A673 (cell line): ENCODE measurements at regions not wholly inside any gene's neighbourhood (a gene's known extent, or its start where the extent isn't known, plus 50 kb on each side); places are given as distances from the start of the nearest gene placed in this dataset.

Experiments
- BruUV-seq: library from RNA; stranded (reverse); fragments of 400-500 nt; replicated peaks from 2 replicates; lab custom pipeline; 2021; lab: Mats Ljungman, UMichigan
- CTCF ChIA-PET: fragments of 300-600 bp; sonication (Branson Sonifier 250); formaldehyde crosslinking; loops from one replicate; lab custom pipeline; 2022; ENCODE audit warnings: antibody characterized with exemption; lab: Charles Lee
- POLR2A ChIA-PET: fragments of 300-600 bp; sonication (Branson Sonifier 250); formaldehyde crosslinking; loops from one replicate; lab custom pipeline; 2022; ENCODE audit warnings: antibody characterized with exemption; ENCODE audit not compliant: low non-redundant PET; lab: Charles Lee
- DNase-seq: peaks from one replicate; pipeline ENCODE4 v3.0.0-alpha.2; 2015; ENCODE audit warnings: low spot score
- H3K27ac ChIP-seq: fragments of 200-600 bp; sonication (generic); 2 replicates; pipeline ENCODE4 v1.5.1; 2016; ENCODE audit warnings: mixed run types, low read depth, mild to moderate bottlenecking, mixed read lengths, antibody characterized with exemption, low read length; ENCODE audit not compliant: poor library complexity, severe bottlenecking
- H3K27me3 ChIP-seq: fragments of 200-600 bp; sonication (generic); replicated peaks from 2 replicates; pipeline ENCODE4 v1.6.1; 2017; ENCODE audit warnings: mixed run types, low read depth, mild to moderate bottlenecking, mixed read lengths, antibody characterized with exemption, low read length; ENCODE audit not compliant: insufficient read depth, poor library complexity
- H3K36me3 ChIP-seq: fragments of 200-600 bp; sonication (generic); 2 replicates; pipeline ENCODE4 v1.6.1; 2016; ENCODE audit warnings: mixed run types, mild to moderate bottlenecking, mixed read lengths, antibody characterized with exemption, low read length; ENCODE audit not compliant: insufficient read depth, poor library complexity, severe bottlenecking
- H3K4me1 ChIP-seq: fragments of 200-600 bp; sonication (generic); 2 replicates; pipeline ENCODE4 v1.6.1; 2017; ENCODE audit warnings: mixed run types, mild to moderate bottlenecking, mixed read lengths, antibody characterized with exemption, low read length; ENCODE audit not compliant: insufficient read depth, poor library complexity, severe bottlenecking
- H3K4me3 ChIP-seq: fragments of 200-600 bp; sonication (generic); 2 replicates; pipeline ENCODE4 v1.5.1; 2016; ENCODE audit warnings: low read depth, mixed run types, mild to moderate bottlenecking, mixed read lengths, low read length; ENCODE audit not compliant: poor library complexity, severe bottlenecking
- H3K9me3 ChIP-seq: fragments of 200-600 bp; sonication (generic); 2 replicates; pipeline ENCODE4 v1.6.1; 2016; ENCODE audit warnings: mixed run types, low read depth, mild to moderate bottlenecking, mixed read lengths, antibody characterized with exemption, low read length; ENCODE audit not compliant: poor library complexity, severe bottlenecking
- EZH2 ChIP-seq: fragments of 200-600 bp; sonication (generic); IDR thresholded peaks from 2 replicates; pipeline ENCODE4 v1.6.1; 2017; ENCODE audit warnings: borderline replicate concordance, low read depth, mild to moderate bottlenecking, mixed read lengths, antibody characterized with exemption, low read length; ENCODE audit not compliant: poor library complexity, severe bottlenecking
- intact Hi-C: fragments of 100-400 bp; cut with micrococcal nuclease; formaldehyde crosslinking; loops from one replicate; pipeline ENCODE4 v1.10.0; 2022; ENCODE audit not compliant: unreplicated experiment
- TF ChIP-seq, protein P1 (sequence below): fragments of 300-800, 200-600 bp; sonication (generic); conservative IDR thresholded peaks from 2 replicates; pipeline ENCODE4 v1.5.1; 2017; ENCODE audit warnings: low read depth, mild to moderate bottlenecking, antibody characterized with exemption, low read length, moderate library complexity, mixed read lengths

GRCh38 chr2:10498525-10499274 lies 50.6 kb upstream of the ODC1 start:
- Histone ChIP-seq H3K4me3 (no peak overlapping the region), H3K9me3 (no peaks in the 10 kb centered on the region), H3K27ac (no peak overlapping the region), H3K4me1 (peaks cover 3% of the 10 kb centered on the region), H3K36me3 (no peaks in the 10 kb centered on the region), H3K27me3 (no peaks in the 10 kb centered on the region)
- no peak for DNase-seq
- BruUV-seq: no TSS peak
- ChIA-PET CTCF (interaction anchor here (0.6 kb wide), 1 partner anchor 179 kb away, joined by 4 read pairs; no protein-coding TSS in a partner anchor), POLR2A (no interaction called here)
- no peak for TF ChIP-seq EZH2
- TF ChIP-seq, protein P1, sequence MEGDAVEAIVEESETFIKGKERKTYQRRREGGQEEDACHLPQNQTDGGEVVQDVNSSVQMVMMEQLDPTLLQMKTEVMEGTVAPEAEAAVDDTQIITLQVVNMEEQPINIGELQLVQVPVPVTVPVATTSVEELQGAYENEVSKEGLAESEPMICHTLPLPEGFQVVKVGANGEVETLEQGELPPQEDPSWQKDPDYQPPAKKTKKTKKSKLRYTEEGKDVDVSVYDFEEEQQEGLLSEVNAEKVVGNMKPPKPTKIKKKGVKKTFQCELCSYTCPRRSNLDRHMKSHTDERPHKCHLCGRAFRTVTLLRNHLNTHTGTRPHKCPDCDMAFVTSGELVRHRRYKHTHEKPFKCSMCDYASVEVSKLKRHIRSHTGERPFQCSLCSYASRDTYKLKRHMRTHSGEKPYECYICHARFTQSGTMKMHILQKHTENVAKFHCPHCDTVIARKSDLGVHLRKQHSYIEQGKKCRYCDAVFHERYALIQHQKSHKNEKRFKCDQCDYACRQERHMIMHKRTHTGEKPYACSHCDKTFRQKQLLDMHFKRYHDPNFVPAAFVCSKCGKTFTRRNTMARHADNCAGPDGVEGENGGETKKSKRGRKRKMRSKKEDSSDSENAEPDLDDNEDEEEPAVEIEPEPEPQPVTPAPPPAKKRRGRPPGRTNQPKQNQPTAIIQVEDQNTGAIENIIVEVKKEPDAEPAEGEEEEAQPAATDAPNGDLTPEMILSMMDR: no peak
- intact Hi-C loops: no loop called here
